ENCODE measurements at regions not wholly inside any gene's neighbourhood (a gene's known extent, or its start where the extent isn't known, plus 50 kb on each side); places are given as distances from the start of the nearest gene placed in this dataset.

DNA sequence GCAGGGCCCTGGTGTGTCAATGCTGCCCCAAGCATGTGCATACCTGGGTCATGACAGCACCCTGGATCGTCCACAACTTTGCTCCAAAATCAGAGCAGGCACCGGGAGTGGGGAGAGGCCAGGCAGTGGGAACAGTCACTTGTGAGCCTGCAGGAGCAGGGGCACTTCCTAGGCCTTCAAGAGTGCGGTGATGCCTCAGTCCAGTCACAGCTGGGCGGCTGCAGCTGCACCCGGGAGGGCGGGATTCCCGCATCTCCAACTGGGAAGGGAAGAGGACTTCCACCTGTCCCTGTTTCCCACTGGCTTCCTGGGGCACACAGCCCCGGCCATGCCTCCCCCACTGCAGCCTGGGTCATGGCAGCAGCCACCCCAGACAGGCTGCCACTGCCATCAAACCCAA, 191.3 kb upstream of the DEFB112 start:
- no peak overlapping the region for H3K27ac ChIP-seq
- H4K20me1 ChIP-seq (ENCODE audit: insufficient read depth), result no peaks in the 10 kb centered on the region
- H3K9me3 ChIP-seq (ENCODE audit: insufficient read depth, low read depth), result no peaks in the 10 kb centered on the region
- ChIA-PET CTCF (no interaction called here), POLR2A (ENCODE audit: unreplicated experiment) (no interaction called here)
- intact Hi-C loops (cut with micrococcal nuclease; ENCODE audit: unreplicated experiment), result no loop called here
- no peak overlapping the region for H2AFZ ChIP-seq
- H3K27me3 ChIP-seq (ENCODE audit: insufficient read depth, low read depth), result 0 out of 2 replicates have a peak, but pooled peaks cover 3% of the 10 kb centered on the region
- H3K4me1 ChIP-seq (replicated peaks; ENCODE audit: insufficient read depth), result no peaks in the 10 kb centered on the region
- no peak overlapping the region for H3K4me3 ChIP-seq
- no peak overlapping the region for H3K4me2 ChIP-seq
- H3F3A ChIP-seq (ENCODE audit: insufficient read depth, low read depth), result no peaks in the 10 kb centered on the region
- no peaks in the 10 kb centered on the region for H3K79me2 ChIP-seq (ENCODE audit: low read depth)
- H3K9me2 ChIP-seq (ENCODE audit: insufficient read depth), result no peaks in the 10 kb centered on the region
- TF ChIP-seq, protein P1, sequence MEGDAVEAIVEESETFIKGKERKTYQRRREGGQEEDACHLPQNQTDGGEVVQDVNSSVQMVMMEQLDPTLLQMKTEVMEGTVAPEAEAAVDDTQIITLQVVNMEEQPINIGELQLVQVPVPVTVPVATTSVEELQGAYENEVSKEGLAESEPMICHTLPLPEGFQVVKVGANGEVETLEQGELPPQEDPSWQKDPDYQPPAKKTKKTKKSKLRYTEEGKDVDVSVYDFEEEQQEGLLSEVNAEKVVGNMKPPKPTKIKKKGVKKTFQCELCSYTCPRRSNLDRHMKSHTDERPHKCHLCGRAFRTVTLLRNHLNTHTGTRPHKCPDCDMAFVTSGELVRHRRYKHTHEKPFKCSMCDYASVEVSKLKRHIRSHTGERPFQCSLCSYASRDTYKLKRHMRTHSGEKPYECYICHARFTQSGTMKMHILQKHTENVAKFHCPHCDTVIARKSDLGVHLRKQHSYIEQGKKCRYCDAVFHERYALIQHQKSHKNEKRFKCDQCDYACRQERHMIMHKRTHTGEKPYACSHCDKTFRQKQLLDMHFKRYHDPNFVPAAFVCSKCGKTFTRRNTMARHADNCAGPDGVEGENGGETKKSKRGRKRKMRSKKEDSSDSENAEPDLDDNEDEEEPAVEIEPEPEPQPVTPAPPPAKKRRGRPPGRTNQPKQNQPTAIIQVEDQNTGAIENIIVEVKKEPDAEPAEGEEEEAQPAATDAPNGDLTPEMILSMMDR (conservative IDR thresholded peaks at IDR 0.05), result no peak
- no peak for TF ChIP-seq EZH2 (IDR thresholded peaks at IDR 0.05; ENCODE audit: low read depth)
- no TSS peak for BruUV-seq (replicated peaks)
- DNase-seq, result no peak
- H3K36me3 ChIP-seq (ENCODE audit: low read depth), result no peaks in the 10 kb centered on the region

- Histone ChIP-seq H3F3A (ENCODE audit: insufficient read depth, low read depth) (no peaks in the 10 kb centered on the region), H3K36me3 (ENCODE audit: low read depth) (no peaks in the 10 kb centered on the region), H3K27ac (no peak overlapping the region), H3K4me1 (replicated peaks; ENCODE audit: insufficient read depth) (no peaks in the 10 kb centered on the region), H3K27me3 (ENCODE audit: insufficient read depth, low read depth) (no peaks in the 10 kb centered on the region), H3K9me2 (ENCODE audit: insufficient read depth) (no peaks in the 10 kb centered on the region; the same call in 1 of the 2 replicates), H2AFZ (no peak overlapping the region), H3K79me2 (ENCODE audit: low read depth) (no peaks in the 10 kb centered on the region), H4K20me1 (ENCODE audit: insufficient read depth) (no peaks in the 10 kb centered on the region), H3K4me3 (no peak overlapping the region), H3K4me2 (no peak overlapping the region), H3K9me3 (ENCODE audit: insufficient read depth, low read depth) (no peaks in the 10 kb centered on the region)
- POLR2A ChIA-PET (ENCODE audit: unreplicated experiment), result no interaction called here
- no TSS peak for BruUV-seq (replicated peaks)
- intact Hi-C loops (cut with micrococcal nuclease; ENCODE audit: unreplicated experiment), result no loop called here
- CTCF ChIA-PET, result no interaction called here
- TF ChIP-seq, protein P1 (conservative IDR thresholded peaks at IDR 0.05), result no peak
- no peak for TF ChIP-seq EZH2 (IDR thresholded peaks at IDR 0.05; ENCODE audit: low read depth)
- DNase-seq, result no peak
Observed at GRCh38 chr6:50249493-50249892, 199.8 kb upstream of the DEFB112 start.

DNA sequence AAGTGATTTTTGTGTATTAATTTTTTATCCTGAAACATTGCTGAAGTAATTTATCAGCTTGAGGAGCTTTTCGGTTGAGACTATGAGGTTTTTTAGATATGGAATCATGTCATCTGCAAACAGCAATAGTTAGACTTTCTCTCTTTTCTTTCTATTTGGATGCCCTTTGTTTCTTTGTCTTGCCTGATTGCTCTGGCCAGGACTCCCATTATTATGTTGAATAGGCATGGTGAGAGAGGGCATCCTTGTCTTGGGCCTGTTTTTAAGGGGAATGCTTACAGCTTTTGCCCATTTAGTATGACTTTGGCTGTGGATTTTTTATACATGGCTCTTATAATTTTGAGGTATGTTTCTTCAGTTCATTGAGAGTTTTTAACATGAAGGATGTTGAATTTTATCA, 207.6 kb upstream of the DEFB112 start:
- H3K36me3 ChIP-seq (ENCODE audit: low read depth), result no peaks in the 10 kb centered on the region
- CTCF ChIA-PET, result no interaction called here
- H3K27me3 ChIP-seq (ENCODE audit: insufficient read depth, low read depth), result no peaks in the 10 kb centered on the region
- no peaks in the 10 kb centered on the region for H4K20me1 ChIP-seq (ENCODE audit: insufficient read depth)
- H3K4me2 ChIP-seq, result no peak overlapping the region
- DNase-seq, result no peak
- no peaks in the 10 kb centered on the region for H3K9me3 ChIP-seq (ENCODE audit: insufficient read depth, low read depth)
- no peaks in the 10 kb centered on the region for H3K9me2 ChIP-seq (ENCODE audit: insufficient read depth)
- H3F3A ChIP-seq (ENCODE audit: insufficient read depth, low read depth), result no peaks in the 10 kb centered on the region
- intact Hi-C loops (cut with micrococcal nuclease; ENCODE audit: unreplicated experiment), result no loop called here
- no peak overlapping the region for H3K4me3 ChIP-seq
- TF ChIP-seq EZH2 (IDR thresholded peaks at IDR 0.05; ENCODE audit: low read depth), result no peak
- TF ChIP-seq, protein P1 (conservative IDR thresholded peaks at IDR 0.05), result no peak
- no peak overlapping the region for H2AFZ ChIP-seq
- H3K4me1 ChIP-seq (replicated peaks; ENCODE audit: insufficient read depth), result no peaks in the 10 kb centered on the region
- H3K27ac ChIP-seq, result no peak overlapping the region
- no TSS peak for BruUV-seq (replicated peaks)
- H3K79me2 ChIP-seq (ENCODE audit: low read depth), result no peaks in the 10 kb centered on the region
- POLR2A ChIA-PET (ENCODE audit: unreplicated experiment), result no interaction called here

Data from PC-9 (cell line).